Stimulated activated CD4-positive, alpha-beta T cell treated with anti-CD3 and anti-CD28 coated beads, Interleukin-12 subunit alpha, Interleukin-12 subunit beta, amount 100 ng/mL, for 48 hours (primary cell): ENCODE measurements at regions not wholly inside any gene's neighbourhood (a gene's known extent, or its start where the extent isn't known, plus 50 kb on each side); places are given as distances from the start of the nearest gene placed in this dataset.

Source experiments
- DNase-seq, 3 donors: peaks; one replicate each; pipeline ENCODE4 v3.0.0-alpha.2; 2020; ENCODE audit warnings: low read depth in 2 of 3, low spot score in 1 of 3

DNA sequence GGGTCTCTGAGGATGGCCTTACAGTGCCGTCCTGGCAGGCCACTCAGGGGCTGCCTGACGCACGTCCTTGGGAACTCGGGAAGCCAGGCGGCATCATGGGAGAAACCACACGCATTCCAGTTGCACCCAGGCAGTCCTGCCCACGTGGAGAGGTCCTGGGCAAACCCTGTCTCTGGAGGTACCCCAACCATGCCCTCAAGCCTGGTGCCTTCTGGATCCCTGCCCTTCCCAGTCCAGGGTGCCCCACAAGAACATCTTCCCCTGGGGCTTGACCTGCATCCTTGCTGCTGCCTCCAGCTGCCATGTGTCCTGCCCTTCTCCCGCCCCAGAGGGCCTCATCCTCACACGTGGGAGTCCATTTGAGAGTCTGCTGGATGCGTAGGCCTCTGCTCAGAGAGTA lies 200.3 kb upstream of the PPP2R2D start:
- no peak for DNase-seq

DNA sequence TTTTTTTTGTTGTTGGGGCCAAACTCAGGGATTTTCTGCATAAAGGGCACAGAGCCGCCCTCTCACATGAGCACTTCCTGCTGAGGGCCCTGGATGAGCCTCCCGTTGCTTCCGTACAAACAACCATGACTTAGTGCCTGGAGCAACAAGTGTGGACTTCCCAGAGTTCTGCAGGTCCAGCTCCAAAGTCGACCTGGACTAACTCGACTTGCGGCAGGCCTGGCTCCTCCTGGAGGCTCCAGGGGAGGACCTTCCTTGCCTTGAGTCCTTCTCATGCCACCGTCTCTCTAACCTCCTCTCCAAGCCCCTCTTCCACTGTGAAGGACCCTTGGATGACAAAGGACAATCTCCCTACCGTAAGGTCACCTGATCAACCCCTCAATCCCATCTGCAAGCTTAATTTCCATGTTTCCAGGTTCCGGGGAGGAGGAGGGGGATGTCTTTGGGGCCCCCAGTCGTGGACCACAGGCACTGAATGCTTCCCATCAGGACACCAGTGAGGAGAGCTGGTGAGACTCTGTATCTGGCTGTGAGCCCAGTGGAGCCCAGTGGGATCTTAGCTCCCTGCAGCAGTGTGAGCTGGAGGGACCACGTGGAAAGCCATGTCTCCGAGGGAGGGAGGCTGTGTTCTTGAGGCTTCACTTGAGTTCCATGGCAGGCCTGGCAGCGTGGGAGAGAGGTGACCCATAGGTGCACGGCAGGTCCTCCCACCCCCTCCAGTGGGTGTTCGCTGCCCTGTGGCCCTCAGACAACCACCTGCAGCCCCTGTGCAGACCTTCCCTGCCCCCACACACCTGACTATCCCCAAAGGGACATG lies 199.5 kb upstream of the PPP2R2D start:
- DNase-seq: no peak

DNA sequence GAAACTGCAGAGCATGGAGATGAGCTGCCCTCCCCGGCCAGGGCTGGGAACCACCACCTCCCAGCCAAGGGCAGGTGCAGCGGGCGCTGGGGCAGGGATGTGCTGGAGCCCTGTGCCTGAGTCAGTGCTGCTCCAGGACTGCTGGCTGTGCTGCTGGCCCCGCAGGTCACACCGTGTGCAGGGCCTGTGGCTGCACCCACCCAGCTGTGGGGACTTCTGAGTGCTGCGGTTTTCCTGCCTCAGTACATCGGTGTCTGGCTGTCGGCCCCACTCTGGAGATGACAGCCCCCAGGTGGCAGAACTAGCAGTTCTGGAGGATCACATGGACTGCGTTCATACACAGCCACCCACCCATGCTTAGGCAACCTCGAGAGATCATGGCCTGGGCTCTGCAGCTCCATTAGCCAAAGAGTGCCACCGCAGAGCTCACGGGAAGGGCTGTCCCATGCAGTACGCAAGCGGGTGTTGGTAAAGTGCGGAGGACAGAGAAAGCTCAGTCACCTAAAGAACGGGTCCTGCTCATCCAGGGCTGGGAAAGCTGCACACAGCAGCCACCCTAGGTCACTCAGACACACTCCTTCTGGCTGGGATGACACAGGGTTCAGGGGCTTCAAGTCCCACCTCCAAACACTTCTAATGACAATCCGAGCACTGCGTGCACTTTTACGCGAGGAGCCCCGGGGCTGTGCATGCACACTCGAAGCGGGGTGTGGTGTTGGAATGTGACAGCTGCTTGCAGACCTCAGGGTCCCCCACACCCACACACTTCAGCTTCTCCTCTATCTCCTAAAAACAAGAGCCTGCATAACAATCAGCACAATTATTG lies 198.1 kb upstream of the PPP2R2D start:
- DNase-seq: no peak

DNA sequence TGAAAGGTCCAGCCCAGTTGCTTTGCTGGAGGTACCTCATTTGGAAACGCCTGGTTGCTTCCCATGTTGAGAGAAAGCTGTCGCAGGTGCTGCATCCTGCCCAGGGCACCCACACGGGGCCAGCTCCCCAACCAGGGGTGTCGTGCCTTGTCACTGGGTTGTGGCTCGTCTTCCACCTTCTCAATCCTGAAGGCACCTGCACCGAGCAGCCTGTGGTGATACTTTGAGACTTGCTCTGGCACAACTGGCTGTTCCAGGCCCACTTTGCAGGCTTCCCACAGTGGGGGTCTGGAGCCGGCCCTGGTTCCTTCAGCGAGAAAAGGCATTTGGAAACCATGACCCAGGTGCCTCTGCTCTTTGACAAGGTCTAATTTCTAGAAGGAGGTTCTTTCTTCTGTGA lies 197.3 kb upstream of the PPP2R2D start:
- DNase-seq: no peak

DNA sequence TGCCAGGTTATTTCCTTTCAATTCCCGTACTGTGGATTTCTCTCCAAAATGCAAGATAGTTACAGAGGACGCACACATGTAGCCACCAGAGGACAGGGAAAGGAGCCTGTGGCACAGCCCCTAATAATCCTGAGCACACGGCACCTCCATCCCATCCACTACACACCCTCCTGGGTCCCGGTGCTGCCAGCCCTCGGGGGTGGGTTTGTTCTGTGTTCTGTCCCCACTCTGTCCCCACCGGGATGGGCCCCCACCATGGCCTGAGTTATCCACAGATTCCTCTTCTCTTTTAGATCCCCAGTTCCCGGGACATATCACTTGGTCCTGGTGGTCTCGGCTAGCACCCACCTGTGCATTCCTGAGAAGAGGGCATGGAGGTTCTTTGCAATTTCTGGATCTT lies 196.9 kb upstream of the PPP2R2D start:
- DNase-seq: no peak

DNA sequence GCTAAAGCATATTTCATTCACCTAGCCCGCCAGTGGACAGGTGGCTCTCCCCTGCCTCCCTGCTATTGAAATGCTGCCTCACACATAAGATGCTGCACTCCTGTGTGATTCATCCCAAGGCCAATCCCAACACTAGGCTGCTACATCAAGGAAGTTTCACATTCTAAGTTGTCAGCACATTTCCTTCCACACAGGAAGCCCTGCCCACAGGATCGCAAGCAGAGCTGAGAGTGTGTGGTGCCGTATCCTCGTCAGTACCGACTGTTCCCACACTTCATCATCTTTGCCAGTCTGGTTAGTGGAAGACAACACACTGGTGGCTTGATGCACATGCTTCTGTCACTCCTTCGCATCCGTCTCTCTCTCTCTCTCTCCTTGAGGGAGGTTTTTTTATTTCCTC lies 194.3 kb upstream of the PPP2R2D start:
- DNase-seq: no peak

DNA sequence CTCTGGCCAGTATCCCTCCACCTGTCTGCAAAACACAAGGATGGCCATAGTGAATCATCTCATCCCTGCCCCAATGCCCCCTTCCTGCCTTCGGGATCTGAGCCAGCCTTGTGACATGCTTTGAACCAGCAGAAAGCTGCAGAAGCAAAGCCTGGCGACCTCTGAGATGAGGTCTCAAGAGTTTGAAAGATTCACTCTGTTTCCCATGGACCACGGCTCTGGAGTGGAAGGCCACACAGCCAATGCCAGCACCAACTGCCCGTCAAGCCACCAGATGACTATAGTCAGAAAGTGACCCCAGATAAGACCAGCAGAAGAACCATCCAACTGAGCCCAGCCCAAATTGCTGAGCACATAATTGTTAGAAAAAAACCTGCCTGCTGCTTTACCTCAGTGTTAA lies 193.9 kb upstream of the PPP2R2D start:
- no peak for DNase-seq

DNA sequence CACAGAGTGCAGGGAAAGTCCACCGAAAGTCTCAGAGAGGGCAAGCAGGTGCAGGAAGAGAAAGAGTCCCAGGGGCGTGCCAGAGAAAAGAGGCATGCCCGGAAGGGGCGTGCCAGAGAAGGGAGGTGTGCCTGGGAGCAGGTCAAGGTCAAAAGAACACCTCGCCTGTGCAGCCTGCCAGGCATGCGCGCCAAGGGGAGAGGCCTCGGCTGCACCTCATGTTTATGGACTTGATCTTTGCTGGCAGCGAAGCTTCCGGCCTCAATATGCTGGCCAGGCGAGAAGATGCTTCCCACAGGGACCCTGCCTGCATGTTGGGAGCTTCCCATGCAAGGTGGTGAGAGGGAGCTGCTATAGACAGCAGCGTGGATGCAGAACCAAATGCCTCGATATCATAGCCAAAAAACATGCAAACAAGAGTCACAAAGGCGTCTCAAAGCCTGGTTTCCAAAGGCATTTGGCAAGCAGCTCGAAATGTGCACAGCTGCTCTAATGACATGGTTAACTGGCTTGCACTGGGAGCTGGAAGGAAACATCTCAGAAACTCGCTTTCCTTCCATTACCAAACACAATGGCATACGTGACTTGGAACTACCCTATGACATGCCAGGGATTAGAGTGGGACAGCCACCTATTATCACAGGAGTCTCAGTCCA lies 192.5 kb upstream of the PPP2R2D start:
- no peak for DNase-seq

DNA sequence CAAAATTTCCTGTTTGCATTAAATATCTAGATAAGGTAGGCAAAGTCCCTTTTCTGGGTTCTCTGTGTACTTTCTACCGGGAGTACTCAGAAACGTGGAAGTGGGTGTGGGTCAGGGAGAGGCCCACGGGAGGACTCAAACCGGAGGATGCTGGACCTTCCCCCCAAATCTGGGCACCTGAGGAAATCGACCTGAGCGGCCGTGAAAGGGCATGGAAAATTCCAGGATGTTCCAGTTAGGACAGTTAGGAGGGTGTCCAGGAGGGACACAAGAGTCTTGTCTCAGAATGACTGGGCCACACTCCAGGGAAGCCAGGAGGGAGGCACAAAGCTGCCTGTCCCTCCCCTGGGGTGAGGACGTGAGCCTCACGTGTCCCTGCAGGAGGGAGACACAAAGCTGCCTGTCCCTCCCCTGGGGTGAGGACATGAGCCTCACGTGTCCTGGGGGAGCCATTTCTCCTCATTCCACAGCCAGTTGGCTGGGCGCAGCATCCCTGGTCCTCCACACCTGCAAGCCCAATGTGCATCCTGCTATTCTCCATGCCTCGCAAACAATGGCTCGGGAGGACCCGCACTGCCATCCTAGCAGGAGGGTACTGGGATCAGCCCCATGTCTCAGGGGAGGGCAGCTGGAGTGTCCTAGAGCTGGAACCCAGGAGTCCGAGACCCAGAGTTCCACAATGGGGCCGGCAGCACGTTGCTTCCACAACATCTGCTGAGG lies 190.5 kb upstream of the PPP2R2D start:
- DNase-seq: no peak

DNA sequence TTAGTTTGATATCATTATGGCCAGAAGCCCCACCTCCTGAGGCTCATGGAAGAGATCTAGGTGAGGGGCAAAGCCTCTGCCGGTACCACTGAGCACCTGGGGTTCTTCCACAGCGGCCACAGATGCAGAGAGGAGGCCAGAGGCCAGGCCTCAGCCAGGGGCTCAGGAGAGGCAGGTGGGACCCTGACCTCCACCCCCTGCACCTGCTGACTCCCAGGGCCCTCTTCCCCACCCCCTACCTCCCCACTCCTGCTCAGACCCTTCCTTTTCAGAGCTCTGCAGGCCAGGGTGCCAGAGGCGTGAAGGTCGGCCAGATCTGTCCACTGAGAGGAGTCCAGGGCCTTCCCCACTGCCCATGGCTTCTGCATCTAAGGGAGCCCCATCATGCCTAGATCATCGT lies 178.7 kb upstream of the PPP2R2D start:
- DNase-seq: no peak

DNA sequence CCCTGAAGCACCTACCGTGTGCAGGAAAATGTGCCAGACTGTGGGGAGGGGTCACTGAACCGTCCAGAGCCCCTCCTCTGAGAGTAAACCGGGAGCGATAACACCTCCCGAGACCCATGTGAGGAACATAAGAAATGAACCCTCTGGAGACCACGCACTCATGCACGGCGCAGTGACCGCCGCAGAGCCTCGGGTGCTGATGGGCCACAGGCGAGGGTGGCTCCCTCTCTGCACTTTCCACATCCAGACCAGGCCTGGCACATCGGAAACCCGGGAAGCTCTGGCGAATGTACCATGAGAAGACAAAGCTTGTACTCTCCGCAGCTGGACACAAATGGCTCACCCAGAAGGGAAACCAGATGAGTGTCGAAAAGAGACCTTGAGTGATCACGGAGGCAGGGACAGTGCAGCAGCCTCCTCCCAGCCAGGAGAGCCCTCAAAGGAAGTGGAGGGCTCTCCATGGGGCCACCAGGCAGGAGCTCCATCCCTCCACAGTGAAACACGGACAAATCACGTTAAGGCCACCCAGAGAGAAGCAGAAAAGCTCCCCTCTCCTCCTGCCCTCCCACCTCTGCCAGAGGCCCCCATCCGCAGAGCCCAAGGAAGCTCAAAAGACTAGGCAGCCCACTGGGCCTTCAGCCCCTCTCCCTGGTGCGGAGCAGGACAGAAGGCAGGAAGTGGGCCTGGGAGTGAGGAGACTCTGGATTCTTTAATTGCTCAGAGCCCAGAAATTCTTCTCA lies 178.1 kb upstream of the PPP2R2D start:
- no peak for DNase-seq

DNA sequence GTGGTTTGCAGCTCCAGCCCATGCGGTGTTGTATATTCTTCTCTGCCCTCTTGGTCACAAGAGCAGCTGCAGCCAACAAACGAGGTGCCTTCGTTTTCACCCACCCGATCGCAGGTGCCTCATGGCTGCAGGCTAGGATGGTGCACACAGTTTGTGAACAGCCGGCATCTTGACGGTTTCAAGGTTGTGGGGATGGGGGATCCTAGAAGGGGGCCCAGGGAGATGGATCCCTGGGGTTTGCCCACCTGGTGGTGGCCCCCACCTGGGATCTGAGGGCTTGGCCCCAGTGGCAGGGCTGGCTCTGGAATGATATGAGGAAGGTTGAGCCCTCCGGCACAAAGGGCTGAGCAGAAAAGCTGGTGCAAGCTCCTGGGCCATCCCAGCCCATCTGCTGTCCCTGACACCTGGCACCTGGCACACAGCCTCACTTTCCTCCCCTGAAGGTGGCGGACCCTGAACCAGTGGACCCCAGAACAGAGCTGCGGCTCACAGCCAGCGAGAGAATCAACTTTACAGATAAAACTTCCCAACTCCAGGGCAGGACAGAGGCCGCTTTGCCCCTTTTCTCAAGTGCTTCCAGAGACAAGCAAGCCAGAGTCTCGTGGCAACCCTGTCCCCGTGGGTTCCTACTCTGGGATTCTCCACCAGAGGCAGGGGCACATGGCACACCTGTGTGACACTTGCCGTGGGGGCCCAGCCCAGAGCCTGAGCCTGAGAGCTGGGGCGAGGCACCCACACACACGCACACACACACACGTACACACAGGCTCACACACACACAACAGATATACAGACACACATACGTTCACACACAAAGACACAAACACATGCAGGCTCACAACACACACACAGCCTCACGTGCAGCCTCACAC lies 177.3 kb upstream of the PPP2R2D start:
- no peak for DNase-seq

DNA sequence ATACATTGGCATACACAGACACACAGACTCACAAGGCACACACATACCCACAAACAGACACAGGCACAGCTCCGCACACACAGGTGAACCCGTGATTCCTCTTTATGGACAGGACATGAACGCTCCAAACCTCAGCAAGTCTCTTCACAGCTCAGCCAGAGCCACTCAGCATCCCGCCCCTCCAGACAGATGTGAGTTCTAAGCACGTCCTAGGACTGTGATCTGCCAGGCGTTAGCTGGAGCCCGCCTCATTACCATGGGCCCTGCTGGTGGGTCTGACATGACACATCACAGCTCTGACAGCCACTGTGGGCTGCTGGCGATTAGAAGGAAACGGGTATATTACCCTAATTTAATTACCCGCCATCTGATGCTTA lies 176.7 kb upstream of the PPP2R2D start:
- no peak for DNase-seq

DNA sequence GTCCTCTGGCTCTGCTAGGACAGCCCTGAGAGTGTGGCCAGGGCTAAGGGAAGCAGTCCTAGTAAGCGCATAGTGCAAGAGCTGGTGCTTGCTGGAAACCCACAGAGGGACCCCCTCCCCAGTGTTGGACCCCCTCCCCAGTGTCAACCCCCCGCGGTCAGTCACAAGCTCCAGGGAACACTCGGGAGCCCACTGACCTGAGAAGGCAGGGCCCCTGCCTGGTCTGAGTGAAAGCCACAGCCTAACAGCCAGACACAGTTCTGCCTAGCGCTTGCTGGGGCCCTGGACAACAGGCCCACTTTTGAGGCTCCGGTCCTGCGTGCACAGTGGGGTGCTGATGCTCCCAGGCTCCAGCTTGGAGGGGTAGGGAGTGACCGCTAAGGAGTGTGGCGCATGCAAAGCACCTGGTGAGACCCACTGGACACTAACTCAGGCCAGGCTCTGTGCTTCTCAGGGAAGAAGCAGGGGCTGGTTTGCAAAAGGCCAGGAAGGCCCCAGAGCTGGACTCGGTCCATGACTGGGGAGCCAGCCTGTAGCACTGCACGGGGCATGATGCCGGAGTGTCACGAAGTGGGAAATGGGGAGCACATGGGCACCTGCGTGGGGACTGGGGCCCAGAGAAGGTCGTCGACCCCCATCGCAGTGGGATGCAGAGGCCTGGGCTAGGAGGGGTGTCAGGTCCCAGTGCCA lies 175.8 kb upstream of the PPP2R2D start:
- DNase-seq: no peak

DNA sequence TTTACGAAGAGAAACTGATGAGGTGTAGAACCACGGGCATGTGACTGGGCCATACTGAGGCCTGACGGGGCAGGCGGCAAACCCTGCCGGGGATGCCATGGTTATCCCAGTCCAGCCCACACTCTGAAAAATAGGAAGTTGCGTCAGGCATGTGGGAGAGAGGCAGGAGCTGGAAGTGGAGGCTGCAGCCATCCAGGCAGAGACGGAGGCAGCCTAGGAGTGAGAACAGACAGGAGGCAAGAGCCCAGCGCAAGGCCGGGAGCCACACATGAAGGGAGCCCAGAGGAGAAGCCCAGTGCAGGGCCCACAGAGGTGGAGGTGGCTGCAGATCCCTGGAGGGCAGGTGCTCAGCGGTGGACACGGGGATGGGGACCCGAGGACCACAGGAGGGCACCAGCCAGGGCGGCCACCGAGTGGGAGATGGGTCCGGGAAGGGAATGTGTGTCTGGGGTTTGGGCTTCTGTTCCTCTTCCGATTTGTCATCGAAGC lies 175.2 kb upstream of the PPP2R2D start:
- no peak for DNase-seq

DNA sequence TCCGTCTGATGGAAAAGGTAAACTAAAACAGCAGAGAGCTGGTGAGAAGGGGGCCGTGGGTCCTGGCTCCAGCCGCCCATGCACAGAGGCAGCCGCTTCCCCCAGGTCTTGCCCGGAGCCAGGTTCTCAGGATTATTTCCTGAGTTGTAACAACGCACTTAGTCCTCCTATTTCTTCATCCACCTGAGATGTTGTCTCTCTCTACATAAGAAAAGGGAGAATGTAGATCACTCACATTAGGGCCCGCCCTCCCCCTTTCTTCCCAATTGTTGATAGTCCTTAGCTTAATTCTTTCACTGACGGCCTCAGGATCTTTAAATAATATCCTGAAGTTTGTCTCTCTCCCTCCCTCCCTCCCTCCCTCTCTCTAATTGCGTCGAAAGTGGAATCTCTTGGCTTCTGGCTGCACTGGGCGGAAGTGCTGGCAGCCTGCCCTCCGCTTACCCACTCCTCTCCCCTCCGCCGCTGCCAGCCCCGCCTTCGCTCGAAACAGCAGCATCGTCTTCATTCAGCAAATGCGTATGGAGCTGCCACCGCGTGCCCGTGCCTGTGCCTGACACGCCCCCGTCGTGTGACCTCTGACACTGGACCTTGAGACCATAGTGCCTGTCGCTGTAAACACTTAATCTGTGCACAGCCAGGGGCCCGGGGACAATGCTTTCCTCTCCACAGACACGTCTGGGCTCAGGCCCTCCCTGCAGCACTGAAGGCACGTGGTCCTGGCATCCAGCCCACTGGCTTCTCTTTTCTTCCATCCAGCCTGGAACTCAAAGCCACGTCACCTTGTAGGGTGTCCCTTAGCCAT lies 174.5 kb upstream of the PPP2R2D start:
- no peak for DNase-seq

DNA sequence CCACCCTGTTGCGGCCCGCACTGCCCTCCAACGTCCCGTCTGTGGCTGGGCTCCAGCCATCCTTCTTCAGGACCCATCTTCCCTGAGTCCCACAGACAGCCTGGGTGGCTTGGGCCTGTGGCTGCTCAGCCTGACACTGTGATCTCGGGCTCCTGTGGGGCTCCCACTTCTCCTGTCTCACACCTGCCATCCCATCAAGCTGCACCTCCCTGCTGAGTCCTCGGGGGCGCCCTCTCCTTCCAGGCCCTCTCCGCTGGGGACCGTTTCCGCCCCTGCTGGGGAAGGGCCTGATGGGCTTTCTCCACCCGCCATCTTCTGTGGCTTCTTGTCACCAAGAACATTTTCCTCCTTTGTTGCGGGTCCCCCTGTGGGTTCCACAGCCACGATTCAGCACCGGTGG lies 173.8 kb upstream of the PPP2R2D start:
- no peak for DNase-seq

DNA sequence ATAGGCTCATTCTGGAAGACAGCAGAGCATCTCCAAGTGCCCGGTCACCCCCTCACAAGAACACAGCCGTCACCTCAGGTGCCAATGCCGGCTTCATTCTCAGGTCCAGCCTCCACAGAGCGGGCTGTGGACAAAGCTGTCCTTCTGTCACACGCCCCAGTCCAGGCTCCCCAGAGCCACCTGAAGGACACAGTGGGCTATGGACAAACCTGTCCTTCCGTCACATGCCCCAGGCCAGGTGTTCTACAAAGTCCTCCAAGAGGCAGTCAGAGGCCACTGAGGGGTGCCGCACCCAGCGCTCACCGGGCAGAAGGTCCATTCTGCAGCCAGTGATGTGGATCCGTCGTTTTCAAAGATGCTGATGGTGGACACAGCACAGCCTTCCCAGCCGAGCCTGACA lies 173.2 kb upstream of the PPP2R2D start:
- no peak for DNase-seq
